ENCODE measurements at regions not wholly inside any gene's neighbourhood (a gene's known extent, or its start where the extent isn't known, plus 50 kb on each side); places are given as distances from the start of the nearest gene placed in this dataset.

GRCh38 chrX:82087699-82088098 lies 885.8 kb downstream of the SH3BGRL start:
- DNase-seq: peak; percentile 31

DNA sequence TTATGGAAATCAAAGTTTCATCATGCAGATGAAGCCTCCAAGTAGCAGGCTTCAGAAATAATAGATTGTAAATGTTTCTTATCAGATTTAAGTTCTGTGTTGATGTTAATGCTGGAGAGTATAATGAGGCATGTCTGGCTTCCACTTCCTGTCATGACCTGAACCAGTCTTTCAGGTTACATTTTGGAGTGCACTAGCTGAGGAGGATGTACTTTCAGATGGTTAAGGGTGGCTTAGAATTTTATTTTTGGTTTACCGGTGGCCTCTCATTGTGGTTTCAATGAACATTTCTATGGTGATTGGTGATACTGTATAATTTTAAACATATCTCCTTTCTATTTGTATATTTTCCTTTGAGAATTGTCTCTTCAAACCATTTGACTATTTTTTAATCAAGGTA lies 890.4 kb downstream of the SH3BGRL start:
- DNase-seq: no peak

DNA sequence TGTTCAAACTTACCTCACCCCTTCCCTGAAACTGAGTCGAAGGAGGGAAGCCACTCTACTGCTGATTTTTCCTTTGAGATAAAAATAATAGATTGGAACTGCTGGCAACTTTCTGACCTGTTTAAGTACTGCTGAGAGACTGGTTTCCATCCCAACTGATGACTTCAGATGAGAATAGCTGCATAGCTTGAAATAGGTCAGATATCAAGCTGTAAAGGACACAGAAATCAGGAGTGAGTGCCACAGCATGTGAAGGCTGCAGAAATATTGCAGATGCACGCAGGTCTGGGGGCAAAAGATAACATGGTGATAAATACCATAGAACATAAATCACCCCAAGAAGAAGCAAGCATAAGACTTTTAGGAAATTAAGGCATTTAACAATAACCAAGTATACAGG lies 923.2 kb downstream of the SH3BGRL start:
- no peak for DNase-seq

DNA sequence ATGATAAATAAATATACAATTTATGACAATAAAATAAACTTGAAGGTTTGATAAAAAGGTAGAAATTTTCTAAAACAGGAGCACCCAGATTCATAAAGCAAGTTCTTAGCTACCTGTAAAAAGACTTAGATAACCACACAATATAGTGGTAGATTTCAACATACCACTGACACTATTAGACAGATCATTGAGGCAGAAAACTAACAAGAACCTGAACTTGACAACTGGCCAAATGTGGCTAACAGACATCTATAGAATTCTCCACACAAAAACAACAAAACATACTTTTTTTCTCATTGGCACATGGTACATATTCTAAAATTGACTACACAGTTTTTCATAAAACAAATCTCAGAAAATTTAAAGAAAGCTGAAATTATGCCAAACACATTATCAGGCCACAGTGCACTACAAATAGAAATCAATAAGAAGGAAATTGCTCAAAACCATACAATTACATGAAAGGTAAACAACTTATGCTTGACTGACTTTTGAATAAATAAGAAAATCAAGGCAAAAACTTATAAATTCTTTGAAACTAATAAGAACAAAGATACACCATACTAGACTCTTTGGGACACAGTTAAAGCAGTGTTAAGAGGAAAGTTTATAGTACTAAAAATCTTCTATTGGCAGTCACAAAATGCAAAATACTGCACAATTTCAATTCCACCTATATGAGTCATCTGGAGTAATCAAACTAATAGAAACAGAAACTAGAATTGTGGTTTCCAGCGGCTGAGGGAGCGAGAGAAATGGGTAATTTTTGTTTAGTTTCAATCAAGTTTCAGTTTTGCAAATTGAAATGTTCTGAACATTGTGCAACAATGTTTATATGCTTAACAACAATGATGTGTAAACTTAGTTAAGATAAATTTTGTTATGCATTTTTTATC lies 925.6 kb downstream of the SH3BGRL start:
- no peak for DNase-seq

DNA sequence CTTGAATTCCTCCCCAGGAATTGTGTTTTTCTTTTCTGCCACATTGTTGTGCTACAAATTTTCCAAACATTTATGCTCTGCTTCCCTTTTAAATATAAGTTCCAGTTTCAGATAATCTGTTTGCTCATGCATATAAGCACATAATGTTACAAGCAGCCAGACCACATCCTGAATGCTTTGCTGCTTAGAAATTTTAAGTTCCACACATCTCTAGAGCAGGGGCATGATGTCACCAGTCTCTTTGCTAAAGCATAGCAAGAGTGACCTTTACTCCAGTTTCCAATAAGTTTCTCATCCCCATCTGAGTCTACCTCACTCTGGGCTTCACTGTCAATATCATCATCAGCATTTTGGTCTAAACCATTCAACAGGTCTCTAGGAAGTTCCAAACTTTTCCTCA lies 932.5 kb downstream of the SH3BGRL start:
- DNase-seq: no peak

- DNase-seq: no peak
Measured at GRCh38 chrX:82141942-82142341, 940.0 kb downstream of the SH3BGRL start.

GRCh38 chrX:82161195-82161594 lies 959.3 kb downstream of the SH3BGRL start:
- DNase-seq: no peak

- DNase-seq: no peak
Measured at GRCh38 chrX:82163701-82164100, 961.8 kb downstream of the SH3BGRL start.

- DNase-seq: no peak
Measured at GRCh38 chrX:82196866-82197265, 995.0 kb downstream of the SH3BGRL start.

GRCh38 chrX:82208975-82209374 lies 1007.1 kb downstream of the SH3BGRL start:
- peak; percentile 36 for DNase-seq

DNA sequence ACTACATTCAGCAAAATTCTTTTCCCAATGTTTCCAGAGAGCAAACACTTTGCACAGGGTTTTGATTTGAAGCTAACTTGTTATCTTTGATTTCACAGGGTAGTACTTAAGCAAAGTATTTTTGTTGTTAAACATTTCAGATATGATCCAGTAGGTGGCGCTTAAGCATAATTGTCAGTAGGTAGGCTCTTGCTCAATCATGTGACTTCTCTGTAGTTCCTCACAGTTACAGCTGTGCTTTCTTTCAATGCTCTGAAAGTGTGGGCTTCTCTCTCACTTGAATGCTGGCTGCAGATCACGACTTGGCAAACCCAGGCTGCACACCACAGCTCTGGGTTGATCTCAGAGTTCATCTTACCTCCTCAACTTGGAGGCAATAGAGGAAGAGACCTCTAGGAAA lies 1016.5 kb downstream of the SH3BGRL start:
- peak; percentile 25 for DNase-seq

DNA sequence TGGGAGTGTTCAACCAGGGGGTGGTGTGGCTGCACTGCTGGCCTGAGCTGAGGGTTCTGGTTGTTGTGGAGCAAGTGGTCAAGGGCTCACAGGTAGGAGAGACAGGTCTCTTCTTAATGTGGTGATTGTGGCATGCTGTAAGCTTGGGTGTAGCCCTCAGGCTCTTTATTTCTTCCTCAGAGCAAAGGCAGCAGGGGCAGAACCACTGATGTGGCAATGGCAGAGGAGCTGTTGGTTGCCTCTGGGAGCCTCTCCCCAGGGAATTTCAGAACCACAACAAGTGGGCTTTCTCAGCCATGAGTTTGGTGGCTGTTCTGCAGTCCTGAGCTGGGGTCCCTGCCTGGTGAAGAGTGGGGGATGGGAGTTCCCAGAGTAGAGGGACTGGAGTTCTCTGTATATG lies 1017.2 kb downstream of the SH3BGRL start:
- no peak for DNase-seq

GRCh38 chrX:82224961-82225360 lies 1023.1 kb downstream of the SH3BGRL start:
- DNase-seq: no peak

- no peak for DNase-seq
Measured at GRCh38 chrX:82230013-82230412, 1028.1 kb downstream of the SH3BGRL start.

DNA sequence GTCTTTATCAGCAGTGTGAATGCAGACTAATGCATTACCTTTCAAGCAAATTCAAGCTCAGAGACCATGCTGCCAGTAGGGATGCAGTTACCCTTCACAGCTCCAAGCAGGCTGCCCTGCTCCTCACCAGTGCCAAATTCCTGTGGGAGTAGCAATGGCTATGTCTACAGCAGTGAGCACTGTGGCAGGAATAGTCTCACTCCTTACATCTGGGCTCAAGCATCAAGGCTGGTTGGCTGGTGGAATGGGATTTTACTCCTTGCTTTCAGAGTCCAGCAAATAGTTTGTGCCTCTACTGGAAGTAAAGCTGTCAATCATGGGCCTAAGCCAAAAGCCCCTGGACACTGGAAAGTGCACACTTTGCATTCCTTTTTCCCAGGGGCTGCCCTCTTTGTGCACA lies 1030.8 kb downstream of the SH3BGRL start:
- DNase-seq: no peak

- no peak for DNase-seq
Measured at GRCh38 chrX:82237328-82237727, 1035.4 kb downstream of the SH3BGRL start.
